ENCODE measurements at regions not wholly inside any gene's neighbourhood (a gene's known extent, or its start where the extent isn't known, plus 50 kb on each side); places are given as distances from the start of the nearest gene placed in this dataset.

GRCh38 chr1:8170059-8170835, 144.1 kb upstream of the ERRFI1 start (continued):
- TF ChIP-seq U2AF1 (optimal IDR thresholded peaks at IDR 0.05; ENCODE audit: low read depth, low read length), result no peak
- TF ChIP-seq, protein P1, sequence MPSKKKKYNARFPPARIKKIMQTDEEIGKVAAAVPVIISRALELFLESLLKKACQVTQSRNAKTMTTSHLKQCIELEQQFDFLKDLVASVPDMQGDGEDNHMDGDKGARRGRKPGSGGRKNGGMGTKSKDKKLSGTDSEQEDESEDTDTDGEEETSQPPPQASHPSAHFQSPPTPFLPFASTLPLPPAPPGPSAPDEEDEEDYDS (CRISPR knock-in tag; IDR thresholded peaks at IDR 0.05), result no peak; the same call in none of the 2 replicates
- TF ChIP-seq ZSCAN29 (CRISPR knock-in tag; conservative IDR thresholded peaks at IDR 0.05), result peak; percentile 90
- TF ChIP-seq ZNF383 (CRISPR knock-in tag; IDR thresholded peaks at IDR 0.05; ENCODE audit: borderline replicate concordance), result peak; percentile 91
- TF ChIP-seq ONECUT2 (CRISPR knock-in tag; IDR thresholded peaks at IDR 0.05), result 0 out of 2 replicates have a peak, but pooled peaks have one; percentile 40
- no peak for TF ChIP-seq ZFP41 (CRISPR knock-in tag; IDR thresholded peaks at IDR 0.05; ENCODE audit: borderline replicate concordance)
- TF ChIP-seq, protein P2, sequence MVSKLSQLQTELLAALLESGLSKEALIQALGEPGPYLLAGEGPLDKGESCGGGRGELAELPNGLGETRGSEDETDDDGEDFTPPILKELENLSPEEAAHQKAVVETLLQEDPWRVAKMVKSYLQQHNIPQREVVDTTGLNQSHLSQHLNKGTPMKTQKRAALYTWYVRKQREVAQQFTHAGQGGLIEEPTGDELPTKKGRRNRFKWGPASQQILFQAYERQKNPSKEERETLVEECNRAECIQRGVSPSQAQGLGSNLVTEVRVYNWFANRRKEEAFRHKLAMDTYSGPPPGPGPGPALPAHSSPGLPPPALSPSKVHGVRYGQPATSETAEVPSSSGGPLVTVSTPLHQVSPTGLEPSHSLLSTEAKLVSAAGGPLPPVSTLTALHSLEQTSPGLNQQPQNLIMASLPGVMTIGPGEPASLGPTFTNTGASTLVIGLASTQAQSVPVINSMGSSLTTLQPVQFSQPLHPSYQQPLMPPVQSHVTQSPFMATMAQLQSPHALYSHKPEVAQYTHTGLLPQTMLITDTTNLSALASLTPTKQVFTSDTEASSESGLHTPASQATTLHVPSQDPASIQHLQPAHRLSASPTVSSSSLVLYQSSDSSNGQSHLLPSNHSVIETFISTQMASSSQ (IDR thresholded peaks at IDR 0.05; ENCODE audit: low read depth), result peak; percentile 73; the same call in 1 of the 2 replicates
- TF ChIP-seq, protein P2 (CRISPR knock-in tag; IDR thresholded peaks at IDR 0.05; ENCODE audit: borderline replicate concordance), result peak; percentile 75; the same call in 1 of the 2 replicates
- peak; percentile 98 for TF ChIP-seq ZEB1 (IDR thresholded peaks at IDR 0.05; ENCODE audit: insufficient replicate concordance, low read depth)
- TF ChIP-seq, protein P3, sequence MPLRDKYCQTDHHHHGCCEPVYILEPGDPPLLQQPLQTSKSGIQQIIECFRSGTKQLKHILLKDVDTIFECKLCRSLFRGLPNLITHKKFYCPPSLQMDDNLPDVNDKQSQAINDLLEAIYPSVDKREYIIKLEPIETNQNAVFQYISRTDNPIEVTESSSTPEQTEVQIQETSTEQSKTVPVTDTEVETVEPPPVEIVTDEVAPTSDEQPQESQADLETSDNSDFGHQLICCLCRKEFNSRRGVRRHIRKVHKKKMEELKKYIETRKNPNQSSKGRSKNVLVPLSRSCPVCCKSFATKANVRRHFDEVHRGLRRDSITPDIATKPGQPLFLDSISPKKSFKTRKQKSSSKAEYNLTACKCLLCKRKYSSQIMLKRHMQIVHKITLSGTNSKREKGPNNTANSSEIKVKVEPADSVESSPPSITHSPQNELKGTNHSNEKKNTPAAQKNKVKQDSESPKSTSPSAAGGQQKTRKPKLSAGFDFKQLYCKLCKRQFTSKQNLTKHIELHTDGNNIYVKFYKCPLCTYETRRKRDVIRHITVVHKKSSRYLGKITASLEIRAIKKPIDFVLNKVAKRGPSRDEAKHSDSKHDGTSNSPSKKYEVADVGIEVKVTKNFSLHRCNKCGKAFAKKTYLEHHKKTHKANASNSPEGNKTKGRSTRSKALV (CRISPR knock-in tag; IDR thresholded peaks at IDR 0.05), result no peak
- no peak for TF ChIP-seq ZNF333 (CRISPR knock-in tag; IDR thresholded peaks at IDR 0.05; ENCODE audit: borderline replicate concordance)
- no peak for TF ChIP-seq ZNF234 (CRISPR knock-in tag; conservative IDR thresholded peaks at IDR 0.05)
- TF ChIP-seq MAX (IDR thresholded peaks at IDR 0.05), result peak; percentile 88
- TF ChIP-seq NAIF1 (CRISPR knock-in tag; IDR thresholded peaks at IDR 0.05; ENCODE audit: borderline replicate concordance), result peak; percentile 76; the same call in 1 of the 2 replicates
- TF ChIP-seq ZNF431 (CRISPR knock-in tag; IDR thresholded peaks at IDR 0.05; ENCODE audit: borderline replicate concordance, low read depth), result no peak
- no peak for TF ChIP-seq ZNF468 (CRISPR knock-in tag; IDR thresholded peaks at IDR 0.05)
- TF ChIP-seq ZNF75D (CRISPR knock-in tag; IDR thresholded peaks at IDR 0.05; ENCODE audit: borderline replicate concordance), result no peak
- peak in 1 of 2 experiments; percentile 29; a peak in 2 of 4 replicates for TF ChIP-seq POLR2A (IDR thresholded peaks at IDR 0.05; ENCODE audit: insufficient read depth in 1 of 2, low read depth in 2 of 2, low read length in 2 of 2)
- 0 out of 2 replicates have a peak, but pooled peaks have one; percentile 41 for TF ChIP-seq CSRNP1 (CRISPR knock-in tag; IDR thresholded peaks at IDR 0.05)
- TF ChIP-seq NFIC (IDR thresholded peaks at IDR 0.05; ENCODE audit: low read length), result peak; percentile 72
- peak; percentile 30 for TF ChIP-seq ZNF781 (CRISPR knock-in tag; IDR thresholded peaks at IDR 0.05; ENCODE audit: borderline replicate concordance, not compliant biosample characterization)
